ENCODE measurements at regions not wholly inside any gene's neighbourhood (a gene's known extent, or its start where the extent isn't known, plus 50 kb on each side); places are given as distances from the start of the nearest gene placed in this dataset.

DNA sequence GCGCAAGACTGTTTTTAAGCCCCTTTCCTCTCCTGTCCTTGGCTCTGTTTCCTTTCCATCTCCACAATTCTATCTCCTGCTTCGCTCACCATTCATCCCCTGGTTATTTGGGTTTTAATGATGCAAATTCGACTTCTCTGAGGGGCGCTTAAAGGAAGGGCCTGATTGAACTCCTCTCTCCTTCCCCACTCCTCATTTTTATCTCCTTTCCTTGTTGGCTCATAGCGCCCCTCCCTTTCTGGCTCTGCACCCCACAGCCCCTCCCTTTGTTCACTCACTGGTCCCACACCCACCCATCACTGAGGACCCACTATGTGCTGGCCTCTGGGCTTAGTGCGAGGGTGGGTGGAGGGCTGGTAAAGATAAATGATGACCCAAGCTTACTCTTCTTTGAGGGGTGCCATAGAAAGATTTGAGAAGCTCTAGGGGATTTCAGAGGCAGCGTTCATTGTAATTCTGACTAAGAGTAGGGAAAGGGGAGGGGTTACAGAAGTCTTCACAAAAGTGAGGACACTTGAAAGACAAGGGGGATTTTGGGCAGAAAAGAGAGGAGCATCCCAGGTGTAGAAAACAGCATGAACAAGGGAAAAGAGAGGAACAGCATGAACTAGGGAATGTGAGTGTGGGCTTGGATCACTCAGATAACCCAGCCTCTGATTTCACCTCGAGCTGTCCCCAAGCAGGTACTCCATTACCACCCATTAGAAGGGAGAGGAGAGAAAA, 507.8 kb downstream of the CD83 start:
- no peak for DNase-seq

DNA sequence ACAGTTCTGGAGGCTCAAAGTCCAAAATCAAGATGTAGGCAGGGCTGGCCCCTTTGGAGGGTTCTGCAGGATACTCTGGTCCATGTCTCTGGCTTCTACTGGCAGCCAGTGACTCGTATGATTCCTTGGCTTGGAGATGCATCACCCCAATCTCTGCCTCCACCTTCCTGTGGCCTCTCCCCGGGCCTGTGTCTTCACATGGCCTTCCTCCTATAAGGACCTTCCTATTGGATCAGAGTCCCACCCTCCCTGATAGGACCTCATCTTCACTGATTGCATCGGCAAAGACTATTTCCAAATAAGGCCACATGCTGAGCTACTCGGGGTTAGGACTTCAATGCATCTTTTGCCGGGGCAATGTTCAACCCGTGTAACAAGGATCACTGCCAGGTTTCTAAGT, 509.0 kb downstream of the CD83 start:
- DNase-seq = no peak

DNA sequence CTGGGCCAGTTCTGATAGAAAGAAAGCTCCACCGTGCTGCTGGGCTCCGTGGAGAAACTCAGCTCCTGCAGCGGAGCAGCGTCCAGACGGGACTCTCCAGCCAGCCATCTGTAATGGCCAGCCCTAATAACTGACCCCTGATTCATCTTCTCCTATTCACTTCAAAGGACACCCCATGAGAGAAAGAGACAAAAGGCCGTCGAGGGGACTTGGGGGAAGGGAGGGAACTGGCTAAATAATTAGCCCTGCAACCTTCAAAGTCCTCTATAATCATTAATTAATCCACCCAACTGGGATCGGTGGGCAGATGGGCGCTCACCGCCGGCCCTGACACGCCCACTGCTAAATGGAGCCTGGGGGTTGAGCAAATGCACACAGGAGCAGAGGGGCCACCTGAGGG, 512.4 kb downstream of the CD83 start:
- DNase-seq = no peak

DNA sequence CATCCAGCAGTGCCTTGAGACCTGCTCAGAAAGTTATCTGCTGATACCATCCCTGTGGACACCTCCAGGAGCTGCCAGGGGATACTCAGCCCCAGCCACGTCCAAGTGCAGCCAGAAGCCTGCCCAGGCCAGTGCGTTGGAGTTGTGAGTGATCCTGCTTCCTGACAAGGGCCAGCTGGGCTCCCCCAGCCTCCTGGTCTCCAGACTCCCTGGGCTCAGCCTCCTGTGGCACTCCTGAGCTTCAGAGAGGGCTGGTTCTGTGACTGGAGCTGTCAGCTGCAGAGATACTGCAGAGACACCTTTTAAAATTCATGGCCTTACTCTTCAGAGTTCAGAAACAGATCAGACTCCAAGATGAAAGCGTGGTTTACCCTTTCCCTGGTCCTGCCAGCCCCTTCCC, 515.9 kb downstream of the CD83 start:
- DNase-seq = peak; percentile 33

DNA sequence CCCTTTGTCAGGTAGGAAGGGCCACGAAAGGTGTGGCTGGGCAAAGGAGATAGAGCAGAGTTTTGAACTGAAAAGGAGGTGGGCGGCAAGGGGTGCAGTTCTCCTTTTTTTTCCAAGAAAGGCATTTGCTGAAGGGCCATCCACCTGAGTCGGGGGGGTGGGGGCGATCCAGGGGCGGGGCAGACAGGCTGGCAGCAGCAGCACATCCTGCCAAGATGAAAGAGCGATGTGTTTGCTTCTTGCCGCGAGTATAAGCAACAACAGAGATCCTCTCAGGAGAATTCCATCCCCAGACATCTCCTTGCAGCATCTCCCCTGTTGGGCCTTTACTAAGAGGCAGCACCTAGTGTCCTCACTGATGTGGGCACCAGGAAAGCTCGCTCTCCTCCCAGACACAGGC, 516.5 kb downstream of the CD83 start:
- no peak for DNase-seq

DNA sequence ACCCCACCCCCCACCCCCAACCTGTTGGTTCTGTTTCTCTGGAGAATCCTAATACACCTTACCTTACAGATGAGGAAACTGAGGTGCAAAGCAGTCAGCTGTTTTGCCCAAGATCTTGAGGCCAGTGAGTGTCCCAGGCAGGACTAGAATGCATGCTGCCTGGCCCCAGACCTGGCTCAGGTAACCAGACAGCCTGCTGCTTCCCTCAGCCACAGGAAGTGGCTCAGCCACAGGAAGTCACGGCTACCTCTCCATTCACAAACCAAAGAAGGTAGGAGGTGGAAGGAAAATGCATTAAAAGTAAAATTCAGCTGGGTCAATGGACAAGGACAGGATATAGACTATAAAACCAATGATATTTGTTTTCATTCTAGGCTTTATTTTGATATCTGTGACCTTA, 517.6 kb downstream of the CD83 start:
- DNase-seq = no peak

DNA sequence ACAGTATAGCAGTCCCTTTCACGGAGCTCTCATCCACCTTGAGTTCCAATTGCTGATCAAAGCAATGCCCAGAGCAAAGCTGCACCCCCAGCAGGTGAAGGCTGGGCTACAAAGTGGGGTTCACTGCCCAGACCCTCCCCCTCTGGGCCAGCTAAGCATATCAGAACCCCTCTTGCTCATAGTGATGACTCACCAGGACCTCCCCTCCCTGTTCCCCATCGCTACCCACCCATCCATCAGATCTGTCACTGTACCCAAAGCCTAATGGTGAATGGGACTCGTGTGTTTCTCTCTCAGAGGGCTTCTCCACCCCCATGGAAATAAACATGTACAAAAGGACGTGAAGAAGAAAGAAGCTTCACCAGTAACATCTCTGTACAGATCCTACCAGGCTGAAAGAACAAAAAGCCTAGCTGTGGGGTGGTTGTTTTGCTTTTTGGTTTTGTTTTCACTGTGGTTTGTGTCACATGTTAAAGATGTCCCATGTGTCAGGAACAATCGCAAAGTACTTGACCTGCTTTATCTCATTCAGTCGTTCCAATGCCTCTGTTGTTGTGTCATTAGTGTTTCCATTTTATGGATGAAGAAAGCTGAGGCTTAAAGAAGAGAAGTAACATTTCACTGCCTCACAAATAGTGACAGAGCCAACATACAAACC, 518.5 kb downstream of the CD83 start:
- no peak for DNase-seq

DNA sequence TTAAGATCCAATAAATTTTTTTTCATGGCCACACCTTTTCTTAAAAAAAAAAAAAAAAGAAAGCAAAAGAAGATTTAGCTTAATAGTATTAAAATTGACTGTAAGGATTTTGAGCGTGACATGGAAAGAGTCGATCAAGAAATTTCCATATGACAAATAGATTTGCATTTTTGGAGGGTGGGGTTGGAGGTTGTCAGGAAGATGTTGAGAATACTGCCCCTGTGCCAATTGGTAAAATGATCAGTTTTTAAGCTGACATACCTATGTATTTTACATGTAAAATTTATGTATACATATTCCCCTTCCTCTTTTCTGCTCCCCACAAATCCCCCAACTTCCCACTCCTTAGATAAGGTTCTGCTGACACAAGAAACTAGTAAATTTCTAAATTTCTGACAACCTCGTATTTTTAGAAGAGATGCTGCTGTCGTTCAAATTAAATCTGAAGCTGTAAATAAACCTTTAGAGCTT, 520.9 kb downstream of the CD83 start:
- no peak for DNase-seq

DNA sequence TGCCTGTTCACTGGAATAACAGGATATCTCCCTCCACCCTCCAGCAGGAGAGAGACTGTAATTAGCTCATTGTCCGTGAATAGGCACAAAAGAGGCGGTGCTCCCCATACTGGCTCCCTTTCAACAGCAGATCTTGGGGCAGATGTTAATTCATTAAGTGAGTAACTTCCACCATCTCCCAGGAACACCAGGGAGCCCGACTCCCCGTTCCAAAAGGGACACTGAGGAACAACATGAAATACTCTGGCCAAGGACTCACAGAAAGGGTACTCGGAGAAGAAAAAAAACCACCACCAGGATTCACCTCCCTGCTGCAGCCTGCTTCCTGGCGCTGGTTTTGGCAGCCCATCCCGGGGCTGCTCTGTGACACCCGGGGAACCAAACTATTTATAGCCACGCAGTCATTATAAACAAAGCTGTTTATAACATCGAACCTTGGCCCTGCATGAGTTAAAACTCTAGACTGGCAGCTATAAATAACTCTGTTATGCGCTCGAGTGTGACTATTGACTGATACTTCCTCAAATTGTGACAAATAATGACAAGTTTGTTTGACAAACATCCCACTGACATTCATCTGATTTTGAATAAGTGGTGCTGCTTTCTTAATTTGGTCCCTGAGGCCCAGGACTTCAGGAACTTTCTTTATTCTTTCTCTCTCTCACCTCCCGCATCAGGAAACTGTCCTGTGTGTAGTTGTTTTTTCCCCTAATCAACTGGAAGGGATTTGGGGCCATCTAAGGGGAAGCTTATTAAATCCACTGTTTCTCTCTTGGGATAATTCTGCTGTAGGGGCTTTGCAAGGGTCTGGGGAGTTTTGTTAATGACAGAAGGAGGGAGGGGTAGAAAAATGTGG, 521.6 kb downstream of the CD83 start:
- peak; percentile 71 for DNase-seq

DNA sequence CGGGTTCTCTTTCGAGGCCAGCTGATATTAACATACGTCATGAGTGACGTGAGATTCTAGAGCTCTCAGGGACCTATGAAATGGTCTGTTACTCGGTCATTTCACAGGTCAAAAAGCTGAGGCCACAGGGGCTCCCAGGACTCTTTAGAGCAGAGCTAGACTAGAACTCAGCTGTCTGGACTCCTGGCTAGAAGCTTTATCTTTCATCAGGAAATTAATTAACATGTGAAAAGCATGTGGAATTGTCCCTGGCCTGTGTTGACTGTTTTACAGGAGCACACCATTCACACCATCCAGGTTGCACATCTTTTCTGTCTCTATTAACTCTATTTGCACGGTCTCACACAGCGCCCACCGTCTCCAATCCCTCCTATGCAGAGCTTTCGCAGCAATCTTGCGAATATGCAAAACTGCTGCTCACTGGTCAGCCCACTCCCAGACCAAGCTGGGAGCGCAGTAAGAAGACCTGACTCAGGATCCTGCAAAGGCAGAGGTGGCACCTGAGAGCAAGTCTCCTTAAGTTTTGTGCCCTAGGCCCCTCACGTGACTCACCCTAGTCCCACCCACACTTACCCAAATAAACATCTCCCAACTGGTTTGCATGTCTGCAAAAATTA, 522.5 kb downstream of the CD83 start:
- DNase-seq = no peak

DNA sequence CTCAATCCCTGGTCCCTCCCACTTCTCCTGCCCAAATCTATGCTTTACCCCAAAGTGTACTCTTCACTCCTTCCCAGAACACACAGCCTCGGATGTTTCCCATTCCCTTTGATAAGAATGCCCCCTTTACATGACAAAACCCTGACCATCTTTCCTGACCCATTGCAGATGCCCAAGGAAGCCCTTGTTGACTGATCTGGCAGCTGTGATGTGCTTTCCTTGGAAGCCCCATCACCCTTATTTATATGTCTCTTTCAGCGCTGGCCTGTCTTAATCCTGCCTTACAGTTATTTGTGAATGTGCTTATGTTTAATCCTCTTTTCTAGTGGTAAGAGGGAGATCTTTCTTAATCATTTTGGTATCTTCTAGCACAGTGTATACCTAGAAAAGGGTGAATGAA, 523.1 kb downstream of the CD83 start:
- no peak for DNase-seq

DNA sequence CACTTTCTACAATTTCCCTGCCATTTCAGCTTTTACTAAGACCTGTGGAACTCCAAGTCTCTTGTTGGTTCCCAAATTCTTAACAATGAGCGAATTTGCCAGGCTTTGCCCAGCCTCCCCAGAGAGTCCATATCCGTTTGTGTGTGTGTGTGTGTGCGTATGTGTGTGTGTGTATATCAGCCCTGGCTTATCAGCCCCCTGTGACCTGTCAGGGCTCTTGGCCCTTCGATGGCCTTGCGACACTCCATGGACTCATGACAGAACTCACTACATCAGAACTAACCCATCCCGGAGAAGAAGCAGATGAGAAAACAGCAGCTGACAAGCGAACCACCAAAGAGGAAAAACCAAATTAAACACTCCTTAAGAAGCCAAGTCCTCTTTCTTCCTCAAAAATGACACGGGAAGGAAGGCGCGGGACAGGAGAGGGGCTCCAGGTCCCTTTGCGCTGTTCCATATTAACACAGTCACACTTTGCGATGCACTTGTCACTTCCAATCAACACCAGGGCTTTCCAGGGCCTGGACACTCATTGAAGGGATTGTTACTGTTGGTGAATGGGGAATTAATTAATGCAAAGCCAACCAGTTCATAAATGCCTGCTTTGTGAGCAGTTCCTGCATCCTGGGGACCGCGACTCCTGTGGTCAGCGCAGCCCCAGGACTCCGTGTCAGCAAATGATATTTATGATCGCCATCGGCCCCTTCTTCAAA, 524.0 kb downstream of the CD83 start:
- DNase-seq = no peak

DNA sequence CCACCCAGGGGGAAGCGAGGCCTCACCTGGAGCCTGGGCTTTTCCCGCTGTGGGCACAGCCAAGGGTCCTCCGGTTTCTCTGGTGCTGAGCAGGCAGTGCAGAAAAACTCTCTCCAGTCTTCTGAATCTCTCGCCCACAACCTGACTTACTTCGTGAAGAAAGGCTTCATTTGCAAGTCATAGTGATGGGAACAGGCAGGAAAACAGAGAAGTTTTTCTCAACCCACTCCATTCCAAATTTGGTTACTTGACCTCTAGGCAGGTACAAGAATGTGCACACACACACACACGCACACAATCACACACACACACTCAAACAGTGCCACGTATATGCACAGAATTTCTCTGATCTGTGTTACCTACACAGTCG, 524.5 kb downstream of the CD83 start:
- DNase-seq = no peak

DNA sequence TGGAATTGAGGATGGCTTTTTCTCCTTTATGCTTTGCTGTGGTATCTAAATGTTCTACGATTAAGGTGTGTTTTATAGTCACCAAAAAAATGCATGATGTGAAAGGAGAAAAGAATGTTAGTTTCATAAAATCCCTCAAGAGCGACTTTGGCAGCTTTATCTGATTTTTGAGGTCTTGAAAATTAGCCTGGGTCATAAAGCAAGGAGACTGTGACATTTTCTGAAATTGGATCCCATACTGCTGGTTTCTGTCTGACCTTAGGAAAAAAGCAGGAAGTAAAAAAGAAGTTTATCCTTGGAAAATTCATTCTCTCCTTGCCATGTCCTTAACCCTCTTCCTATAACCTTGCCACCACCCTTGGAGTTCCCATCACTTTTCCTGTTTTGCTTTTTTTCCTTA, 525.3 kb downstream of the CD83 start:
- DNase-seq = no peak

DNA sequence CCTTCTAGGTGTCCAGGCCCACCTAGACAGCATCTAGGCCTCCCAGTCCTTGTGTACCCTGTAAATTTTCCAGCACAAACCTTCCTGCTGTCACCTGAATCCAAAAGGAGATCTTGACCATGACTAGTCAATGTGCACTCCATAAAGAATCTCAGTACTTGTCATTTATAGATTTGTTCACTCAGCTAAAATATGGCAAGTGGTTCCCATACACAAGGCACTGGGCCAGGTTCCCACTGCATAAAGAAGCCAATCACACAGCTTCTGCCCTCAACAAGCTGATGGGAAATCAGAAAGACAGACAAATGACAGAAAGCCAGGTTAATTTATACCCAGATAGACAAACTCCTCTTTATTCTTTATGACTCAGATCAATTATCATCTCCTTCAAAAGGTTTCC, 526.8 kb downstream of the CD83 start:
- no peak for DNase-seq

DNA sequence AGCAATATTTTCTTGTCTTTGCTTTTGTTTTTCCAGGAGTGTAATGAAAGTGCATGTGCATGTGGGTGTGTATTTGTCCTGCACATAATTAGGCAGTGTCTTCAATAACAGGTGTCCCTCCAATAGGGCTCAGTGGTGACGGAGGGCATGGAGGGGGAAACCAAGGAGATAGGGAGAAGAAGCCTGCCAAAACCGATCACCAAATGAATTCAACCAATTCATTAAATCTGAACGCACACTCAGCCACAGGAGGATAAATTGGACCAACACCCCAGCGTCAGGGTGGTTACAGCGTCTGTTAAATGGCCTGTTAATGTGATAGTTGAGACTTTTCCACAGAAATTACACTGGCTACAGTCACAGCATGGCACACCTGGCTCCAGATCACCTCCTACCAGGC, 527.6 kb downstream of the CD83 start:
- DNase-seq = peak; percentile 51

DNA sequence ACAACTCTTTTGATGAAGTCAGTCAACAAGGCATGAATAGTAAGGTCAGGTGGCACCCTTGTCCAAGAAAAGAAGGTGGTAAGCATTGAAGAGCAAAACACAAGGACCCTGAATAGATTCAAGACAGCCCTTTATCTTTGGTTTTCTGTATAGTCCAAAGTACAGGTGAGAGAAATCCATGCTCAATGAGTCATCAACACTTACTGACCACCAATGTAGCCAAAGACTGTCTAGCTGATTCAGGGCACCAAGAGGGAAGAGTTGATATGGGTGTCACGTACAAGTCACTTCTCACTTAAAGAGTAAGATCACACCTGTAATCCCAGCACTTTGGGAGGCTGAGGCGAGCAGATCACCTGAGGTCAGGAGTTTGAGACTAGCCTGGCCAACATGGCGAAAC, 528.3 kb downstream of the CD83 start:
- peak; percentile 13 for DNase-seq

DNA sequence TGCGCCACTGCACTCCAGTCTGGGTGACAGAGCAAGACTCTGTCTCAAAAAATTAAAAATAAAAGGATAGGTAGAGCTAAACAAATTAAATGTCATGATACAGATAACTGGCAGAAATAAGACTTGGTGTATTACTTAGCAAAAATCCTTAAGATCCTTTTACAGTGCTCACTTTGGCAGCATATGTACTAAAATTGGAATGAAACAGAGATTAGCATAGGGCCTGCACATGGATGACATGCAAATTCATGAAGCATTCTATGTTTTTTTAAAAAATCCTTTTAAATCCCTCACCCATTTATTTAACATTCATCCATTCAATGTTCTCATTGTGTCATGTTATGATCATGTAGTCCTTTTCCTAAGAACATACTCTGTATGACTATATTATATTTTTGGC, 528.8 kb downstream of the CD83 start:
- no peak for DNase-seq

DNA sequence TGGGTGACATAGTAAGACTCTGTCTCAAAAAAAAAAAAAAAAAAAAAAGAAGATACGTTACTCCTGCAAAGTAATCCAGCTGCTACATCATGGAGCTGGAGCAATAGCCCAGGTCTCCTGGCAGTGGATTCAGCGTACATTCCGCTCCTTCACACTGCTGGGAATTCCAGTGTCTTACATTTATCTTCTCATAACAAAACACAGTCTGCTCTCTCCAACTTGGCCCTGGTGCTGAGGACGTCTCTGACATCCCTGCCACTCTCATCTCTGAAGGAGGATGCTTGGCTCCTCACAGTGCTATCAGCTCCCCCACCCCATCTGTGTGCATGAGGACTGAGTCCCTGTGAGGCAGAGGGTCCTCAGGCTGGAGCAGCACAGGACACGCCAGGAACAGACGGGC, 529.8 kb downstream of the CD83 start:
- DNase-seq = no peak

DNA sequence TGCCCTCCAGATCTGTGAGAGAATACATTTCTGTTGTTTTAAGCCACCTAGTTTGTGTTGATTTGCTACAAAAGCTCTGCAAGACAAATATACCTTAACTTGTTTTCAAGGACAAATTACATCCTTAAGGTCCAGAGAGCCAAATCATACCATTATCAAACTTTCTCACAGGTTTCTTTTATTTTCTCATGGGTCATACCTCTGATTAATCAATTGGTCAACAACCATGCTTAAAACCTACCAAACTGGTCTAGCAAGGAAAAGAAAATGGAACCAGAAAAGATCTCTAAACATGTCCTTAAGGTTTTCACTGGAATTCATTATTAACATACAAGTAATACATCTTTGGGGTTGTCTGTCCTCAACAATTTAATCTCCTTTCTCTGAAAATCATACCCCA, 535.0 kb downstream of the CD83 start:
- no peak for DNase-seq

DNA sequence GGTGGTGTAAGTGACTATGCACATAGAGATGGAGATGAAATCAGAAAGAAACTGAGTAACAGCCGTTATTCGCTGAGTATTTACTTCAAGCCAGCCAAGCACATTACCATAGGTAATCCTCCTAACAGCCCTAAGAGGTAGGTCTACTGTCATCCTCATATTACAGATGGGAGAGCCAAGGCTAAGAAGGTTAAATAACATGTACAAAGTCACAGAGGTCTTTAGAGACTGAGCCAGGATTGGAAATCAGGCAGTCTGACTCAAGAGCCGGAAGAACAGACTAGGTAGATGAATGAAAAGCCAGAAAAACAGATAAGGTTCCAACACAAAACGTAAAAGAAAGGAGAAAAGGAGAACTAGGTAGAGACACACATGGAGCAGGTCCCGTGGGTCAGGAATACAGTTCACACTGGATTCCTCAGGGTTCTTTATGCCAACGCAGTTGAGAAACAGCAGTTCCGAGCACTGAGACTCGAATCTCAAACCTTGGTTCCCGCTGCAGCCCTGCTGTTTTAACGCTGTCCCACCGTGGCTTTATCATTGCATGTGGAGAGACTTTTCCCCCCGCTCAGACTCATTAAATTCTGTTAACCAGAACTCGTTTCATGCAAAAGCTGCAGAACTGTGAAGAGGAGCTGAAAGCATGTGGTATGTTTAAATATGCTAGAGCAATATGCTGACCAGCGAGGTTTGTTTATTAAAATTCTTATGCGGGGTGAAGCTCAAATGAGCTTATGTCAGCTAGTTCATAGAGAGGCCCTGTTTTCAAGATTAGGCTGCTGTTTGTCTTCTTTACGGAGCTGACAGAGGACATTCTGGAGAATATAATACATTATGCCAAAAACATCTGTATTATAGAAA, 537.9 kb downstream of the CD83 start:
- DNase-seq = no peak

DNA sequence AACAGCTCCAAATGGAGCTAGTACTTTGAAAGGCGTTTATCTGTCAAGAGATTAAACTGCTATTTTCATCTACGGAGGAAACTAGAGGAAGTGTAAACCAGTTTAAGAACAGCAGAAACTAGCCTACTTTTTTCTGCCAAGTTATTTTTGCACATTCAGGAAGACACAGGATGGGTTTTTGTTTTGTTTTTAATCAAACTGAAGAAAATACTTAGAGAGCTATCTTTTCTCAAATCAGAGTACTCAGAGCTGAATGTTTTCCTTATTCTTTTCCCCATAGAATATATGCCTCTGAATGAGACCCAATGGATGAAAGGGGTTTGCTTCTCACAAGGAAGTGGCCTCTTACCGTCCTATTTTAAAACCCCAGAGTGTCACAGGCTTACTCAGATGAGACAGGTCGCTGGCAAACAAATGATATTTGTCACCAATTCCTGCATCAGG, 538.5 kb downstream of the CD83 start:
- DNase-seq = no peak
